GM18951 (cell line): ENCODE measurements at regions not wholly inside any gene's neighbourhood (a gene's known extent, or its start where the extent isn't known, plus 50 kb on each side); places are given as distances from the start of the nearest gene placed in this dataset.
"Not testable (repeated sequence)": the region's sequence is repeated elsewhere in the genome, so short reads cannot be mapped to it uniquely, and the experiment has no call there.

Source experiments
- POLR2A ChIP-seq: IDR thresholded peaks from 4 replicates; pipeline ENCODE4 v1.6.1; 2011; ENCODE audit warnings: mild to moderate bottlenecking; ENCODE audit not compliant: insufficient read length, insufficient read depth; ENCODE audit errors: extremely low read depth
- in situ Hi-C: fragments of 300-500 bp; cut with MboI; formaldehyde crosslinking; loops from one replicate; pipeline ENCODE4 v1.12.0; 2022; ENCODE audit warnings: low sequenced_read_pairs, mixed read lengths, inconsistent platforms; ENCODE audit not compliant: unreplicated experiment

- in situ Hi-C loops, result loop anchor here (25.0 kb wide), 1 partner anchor 1745 kb away; no protein-coding TSS in a partner anchor
- no peak for TF ChIP-seq POLR2A
These were observed 1865.3 kb upstream of the AGA start for GRCh38 chr4:179307297-179308136.

- in situ Hi-C loops, result loop anchor here (25.0 kb wide), 1 partner anchor 1752 kb away; no protein-coding TSS in a partner anchor
- no peak for TF ChIP-seq POLR2A
These were observed 1871.6 kb upstream of the AGA start for GRCh38 chr4:179313823-179314222.

GRCh38 chr4:179325181-179325580 is 1882.9 kb upstream of the AGA start:
- in situ Hi-C loops, result no loop called here
- TF ChIP-seq POLR2A, result no peak

GRCh38 chr4:179328627-179329026 is 1886.4 kb upstream of the AGA start:
- in situ Hi-C loops, result no loop called here
- TF ChIP-seq POLR2A, result no peak

GRCh38 chr4:179331362-179331761 is 1889.1 kb upstream of the AGA start:
- in situ Hi-C loops, result no loop called here

GRCh38 chr4:179344861-179345260 is 1902.6 kb upstream of the AGA start:
- TF ChIP-seq POLR2A, result no peak
- in situ Hi-C loops, result no loop called here

More at GRCh38 chr4:179331362-179331761, 1889.1 kb upstream of the AGA start:
- TF ChIP-seq POLR2A, result no peak

- TF ChIP-seq POLR2A, result no peak
- in situ Hi-C loops, result no loop called here
These were observed 1910.0 kb upstream of the AGA start for GRCh38 chr4:179352221-179352620.

GRCh38 chr4:179353786-179354185 is 1911.5 kb upstream of the AGA start:
- in situ Hi-C loops, result no loop called here
- TF ChIP-seq POLR2A, result no peak

- in situ Hi-C loops, result no loop called here
- TF ChIP-seq POLR2A, result no peak
These were observed 1919.8 kb upstream of the AGA start for GRCh38 chr4:179361978-179362486.

GRCh38 chr4:179365932-179366331 is 1923.7 kb upstream of the AGA start:
- in situ Hi-C loops, result not testable (repeated sequence)

- TF ChIP-seq POLR2A, result no peak
- in situ Hi-C loops, result no loop called here
These were observed 1930.0 kb upstream of the AGA start for GRCh38 chr4:179372242-179372641.

GRCh38 chr4:179372746-179373145 is 1930.5 kb upstream of the AGA start:
- TF ChIP-seq POLR2A, result no peak

GRCh38 chr4:179378847-179379246 is 1936.6 kb upstream of the AGA start:
- in situ Hi-C loops, result not testable (repeated sequence)

More at GRCh38 chr4:179372746-179373145, 1930.5 kb upstream of the AGA start:
- in situ Hi-C loops, result no loop called here

- in situ Hi-C loops, result no loop called here
- TF ChIP-seq POLR2A, result no peak
These were observed 1950.5 kb upstream of the AGA start for GRCh38 chr4:179392787-179393186.
